Neural cell (in vitro differentiated cells): ENCODE measurements at regions not wholly inside any gene's neighbourhood (a gene's known extent, or its start where the extent isn't known, plus 50 kb on each side); places are given as distances from the start of the nearest gene placed in this dataset.

Experiments used
- CTCF ChIP-seq: fragments of 450-650 bp; IDR thresholded peaks from 2 replicates; pipeline ENCODE4 v1.5.1; 2014; ENCODE audit warnings: antibody characterized with exemption, mild to moderate bottlenecking, moderate library complexity; ENCODE audit not compliant: poor library complexity, severe bottlenecking
- EP300 ChIP-seq: fragments of 450-650 bp; conservative IDR thresholded peaks from 2 replicates; pipeline ENCODE4 v1.6.1; 2014; ENCODE audit warnings: antibody characterized with exemption, mild to moderate bottlenecking, moderate library complexity; ENCODE audit not compliant: poor library complexity, severe bottlenecking
- EZH2 ChIP-seq: fragments of 200-600, 300-800 bp; shearing (Covaris generic), sonication (generic); IDR thresholded peaks from 2 replicates; pipeline ENCODE4 v1.6.1; 2014; ENCODE audit warnings: antibody characterized with exemption, low read length, borderline replicate concordance, mild to moderate bottlenecking; ENCODE audit not compliant: insufficient read depth, poor library complexity, severe bottlenecking
- MXI1 ChIP-seq: fragments of 450-650 bp; conservative IDR thresholded peaks from 2 replicates; pipeline ENCODE4 v1.6.1; 2014; ENCODE audit warnings: antibody characterized with exemption, mild to moderate bottlenecking; ENCODE audit not compliant: poor library complexity, severe bottlenecking
- POLR2AphosphoS5 ChIP-seq: IDR thresholded peaks from 2 replicates; pipeline ENCODE4 v1.6.1; 2012
- RAD21 ChIP-seq: fragments of 450-650 bp; conservative IDR thresholded peaks from 2 replicates; pipeline ENCODE4 v1.6.1; 2014; ENCODE audit warnings: antibody characterized with exemption, mild to moderate bottlenecking, moderate library complexity
- SMC3 ChIP-seq: fragments of 450-650 bp; conservative IDR thresholded peaks from 2 replicates; pipeline ENCODE4 v1.6.1; 2014; ENCODE audit warnings: antibody characterized with exemption, mild to moderate bottlenecking, moderate library complexity; ENCODE audit not compliant: poor library complexity
- TAF1 ChIP-seq: IDR thresholded peaks from 2 replicates; pipeline ENCODE4 v1.6.1; 2012; ENCODE audit warnings: low read depth

- no peak for TF ChIP-seq EZH2
- TF ChIP-seq MXI1, result no peak
- TF ChIP-seq POLR2AphosphoS5, result no peak
- TF ChIP-seq CTCF, result no peak
- no peak for TF ChIP-seq EP300
- no peak for TF ChIP-seq TAF1
- no peak for TF ChIP-seq SMC3
- TF ChIP-seq RAD21, result no peak
Measured at GRCh38 chr1:191049781-191050180, 572.1 kb upstream of the BRINP3 start.
